WTC11 (cell line): ENCODE measurements at regions not wholly inside any gene's neighbourhood (a gene's known extent, or its start where the extent isn't known, plus 50 kb on each side); places are given as distances from the start of the nearest gene placed in this dataset.

Source experiments
- ATAC-seq: fragments of 200-7000 bp; cut with Tn5 transposase; 2 replicates; pipeline ENCODE4 v1.10.0; 2021; ENCODE audit warnings: mild to moderate bottlenecking, moderate library complexity
- CTCF ChIA-PET: fragments of 300-600 bp; sonication (Branson Sonifier 250); formaldehyde crosslinking; loops from one replicate; lab custom pipeline; 2021; ENCODE audit warnings: antibody characterized with exemption; lab: Charles Lee
- POLR2A ChIA-PET: fragments of 350-600 bp; sonication (Branson Sonifier 250); formaldehyde crosslinking; loops from one replicate; lab custom pipeline; 2021; ENCODE audit warnings: antibody characterized with exemption; lab: Charles Lee
- DNase-seq: peaks from one replicate; pipeline ENCODE4 v3.0.0; 2021; ENCODE audit warnings: low spot score
- H3K27ac Mint-ChIP-seq: 2 replicates; pipeline ENCODE4 v1.8.0; 2021; ENCODE audit warnings: mixed read lengths
- H3K27me3 Mint-ChIP-seq: 2 replicates; pipeline ENCODE4 v1.8.0; 2021; ENCODE audit warnings: low read depth, mild to moderate bottlenecking, moderate library complexity, mixed read lengths
- H3K36me3 Mint-ChIP-seq: 2 replicates; pipeline ENCODE4 v1.8.0; 2021; ENCODE audit warnings: mixed read lengths
- H3K4me1 Mint-ChIP-seq: 2 replicates; pipeline ENCODE4 v1.8.0; 2022; ENCODE audit warnings: mixed read lengths
- H3K4me3 Mint-ChIP-seq: 2 replicates; pipeline ENCODE4 v1.8.0; 2021; ENCODE audit warnings: mild to moderate bottlenecking, moderate library complexity, mixed read lengths
- H3K9me3 Mint-ChIP-seq: 2 replicates; pipeline ENCODE4 v1.8.0; 2021; ENCODE audit warnings: mixed read lengths
- ATF1 ChIP-seq: sonication (generic); formaldehyde crosslinking; IDR thresholded peaks from 2 replicates; pipeline ENCODE4 v1.8.1; 2023; ENCODE audit warnings: mild to moderate bottlenecking, moderate library complexity, missing genetic modification reagents
- ESRRA ChIP-seq: sonication (generic); formaldehyde crosslinking; IDR thresholded peaks from 2 replicates; pipeline ENCODE4 v1.8.1; 2022; ENCODE audit warnings: mild to moderate bottlenecking, missing genetic modification reagents, borderline replicate concordance
- FOXJ3 ChIP-seq: sonication (generic); formaldehyde crosslinking; IDR thresholded peaks from 2 replicates; pipeline ENCODE4 v1.9.0; 2021; ENCODE audit warnings: missing genetic modification reagents, mild to moderate bottlenecking, borderline replicate concordance
- JUN ChIP-seq: sonication (generic); formaldehyde crosslinking; IDR thresholded peaks from 2 replicates; pipeline ENCODE4 v1.8.0; 2023; ENCODE audit warnings: mild to moderate bottlenecking, missing genetic modification reagents
- KAT7 ChIP-seq: sonication (generic); formaldehyde crosslinking; IDR thresholded peaks from 2 replicates; pipeline ENCODE4 v1.8.1; 2023; ENCODE audit warnings: missing genetic modification reagents, mild to moderate bottlenecking, borderline replicate concordance
- NFE2L1 ChIP-seq: sonication (generic); formaldehyde crosslinking; IDR thresholded peaks from 2 replicates; pipeline ENCODE4 v1.8.1; 2023; ENCODE audit warnings: missing genetic modification reagents
- NFYB ChIP-seq: sonication (generic); formaldehyde crosslinking; conservative IDR thresholded peaks from 2 replicates; pipeline ENCODE4 v1.8.0; 2022; ENCODE audit warnings: low read depth, missing genetic modification reagents
- RELA ChIP-seq: sonication (generic); formaldehyde crosslinking; IDR thresholded peaks from 2 replicates; pipeline ENCODE4 v1.8.1; 2022; ENCODE audit warnings: missing genetic modification reagents, mild to moderate bottlenecking, borderline replicate concordance
- TEAD1 ChIP-seq: sonication (generic); formaldehyde crosslinking; IDR thresholded peaks from 2 replicates; pipeline ENCODE4 v1.8.0; 2022; ENCODE audit warnings: mild to moderate bottlenecking, missing genetic modification reagents
- TEAD4 ChIP-seq: sonication (generic); formaldehyde crosslinking; IDR thresholded peaks from 2 replicates; pipeline ENCODE4 v1.8.0; 2022; ENCODE audit warnings: mild to moderate bottlenecking, missing genetic modification reagents
- ZNF317 ChIP-seq: sonication (generic); formaldehyde crosslinking; IDR thresholded peaks from 2 replicates; pipeline ENCODE4 v1.8.1; 2023; ENCODE audit warnings: low read depth, mild to moderate bottlenecking, moderate library complexity, missing genetic modification reagents, borderline replicate concordance
- ZNF671 ChIP-seq: fragments of 250-450 bp; sonication (Bioruptor Pico); IDR thresholded peaks from 2 replicates; pipeline ENCODE4 v1.8.0; 2021; ENCODE audit warnings: mild to moderate bottlenecking
- TF ChIP-seq, protein P1 (sequence below): fragments of 250-450 bp; sonication (Bioruptor Pico); IDR thresholded peaks from 2 replicates; pipeline ENCODE4 v2.1.2; 2022; ENCODE audit warnings: mild to moderate bottlenecking, moderate library complexity
- TF ChIP-seq, protein P2 (sequence below): sonication (generic); formaldehyde crosslinking; IDR thresholded peaks from 2 replicates; pipeline ENCODE4 v1.8.1; 2023; ENCODE audit warnings: mild to moderate bottlenecking, moderate library complexity, missing genetic modification reagents
- TF ChIP-seq, protein P3 (sequence below): fragments of 250-450 bp; sonication (Bioruptor Pico); IDR thresholded peaks from 2 replicates; pipeline ENCODE4 v1.9.0; 2021; ENCODE audit warnings: moderate library complexity, mild to moderate bottlenecking, inconsistent platforms, borderline replicate concordance
- TF ChIP-seq, protein P4 (sequence below): sonication (generic); formaldehyde crosslinking; IDR thresholded peaks from 2 replicates; pipeline ENCODE4 v1.8.0; 2022; ENCODE audit warnings: mild to moderate bottlenecking, missing genetic modification reagents
- TF ChIP-seq, protein P5 (sequence below): fragments of 250-450 bp; sonication (Bioruptor Pico); IDR thresholded peaks from 2 replicates; pipeline ENCODE4 v1.8.0; 2021; ENCODE audit warnings: mild to moderate bottlenecking
- TF ChIP-seq, protein P6 (sequence below): sonication (generic); formaldehyde crosslinking; IDR thresholded peaks from 2 replicates; pipeline ENCODE4 v1.8.0; 2022; ENCODE audit warnings: missing genetic modification reagents
- TF ChIP-seq, protein P7 (sequence below): sonication (generic); formaldehyde crosslinking; IDR thresholded peaks from 2 replicates; pipeline ENCODE4 v1.8.0; 2022; ENCODE audit warnings: mild to moderate bottlenecking, missing genetic modification reagents

DNA sequence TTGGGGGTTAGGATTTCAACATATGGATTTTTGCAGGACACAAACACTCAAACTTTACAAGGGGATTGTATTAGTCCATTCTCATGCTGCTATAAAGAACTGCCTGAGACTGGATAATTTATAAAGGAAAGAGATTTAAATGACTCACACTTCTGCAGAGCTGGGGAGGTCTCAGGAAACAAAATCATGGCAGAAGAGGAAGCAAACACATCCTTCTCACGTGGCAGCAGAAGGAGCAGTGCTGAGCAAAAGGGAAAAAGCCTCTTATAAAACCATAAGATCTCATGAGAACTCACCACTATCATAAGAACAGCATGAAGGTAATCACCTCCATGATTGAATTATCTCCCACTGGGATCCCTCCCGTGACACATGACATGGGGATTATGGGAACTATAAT, 1183.1 kb downstream of the ZPLD1 start (continued):
- TF ChIP-seq FOXJ3 (CRISPR knock-in tag), result no peak

DNA sequence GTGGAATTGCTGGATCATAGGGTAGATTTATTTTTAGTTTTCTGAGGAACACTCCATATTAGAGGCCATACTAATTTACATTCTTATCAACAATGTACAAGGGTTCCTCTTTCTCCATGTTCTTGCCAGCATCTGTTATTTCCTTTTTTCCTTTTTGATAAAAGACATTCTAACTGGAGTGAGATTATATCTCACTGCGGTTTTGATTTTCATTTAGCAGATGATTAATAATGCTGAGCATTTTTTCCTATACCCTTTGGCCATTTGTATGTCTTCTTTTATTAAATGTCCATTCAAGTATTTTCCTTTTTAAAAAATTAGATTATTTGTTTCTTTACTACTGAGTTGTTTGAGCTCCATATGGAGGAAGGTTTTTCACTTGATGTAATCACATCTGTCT, 1189.5 kb downstream of the ZPLD1 start:
- Mint-ChIP-seq H3K9me3 (peaks cover 28% of the 10 kb centered on the region), H3K4me3 (no peak overlapping the region), H3K27me3 (0 out of 2 replicates have a peak, but pooled peaks cover 2% of the 10 kb centered on the region), H3K27ac (no peak overlapping the region), H3K4me1 (peaks cover 8% of the 10 kb centered on the region), H3K36me3 (peaks cover 12% of the 10 kb centered on the region)
- ChIA-PET POLR2A (no interaction called here), CTCF (no interaction called here)
- DNase-seq (no peak), ATAC-seq (no peak)
- TF ChIP-seq ZNF671 (CRISPR knock-in tag) (no peak), TEAD1 (CRISPR knock-in tag) (no peak), ZNF317 (no peak), JUN (CRISPR knock-in tag) (no peak), NFE2L1 (CRISPR knock-in tag) (no peak), ATF1 (no peak), TEAD4 (CRISPR knock-in tag) (no peak), KAT7 (CRISPR knock-in tag) (no peak), RELA (CRISPR knock-in tag) (no peak), ESRRA (no peak), NFYB (CRISPR knock-in tag) (no peak)
- TF ChIP-seq, protein P1, sequence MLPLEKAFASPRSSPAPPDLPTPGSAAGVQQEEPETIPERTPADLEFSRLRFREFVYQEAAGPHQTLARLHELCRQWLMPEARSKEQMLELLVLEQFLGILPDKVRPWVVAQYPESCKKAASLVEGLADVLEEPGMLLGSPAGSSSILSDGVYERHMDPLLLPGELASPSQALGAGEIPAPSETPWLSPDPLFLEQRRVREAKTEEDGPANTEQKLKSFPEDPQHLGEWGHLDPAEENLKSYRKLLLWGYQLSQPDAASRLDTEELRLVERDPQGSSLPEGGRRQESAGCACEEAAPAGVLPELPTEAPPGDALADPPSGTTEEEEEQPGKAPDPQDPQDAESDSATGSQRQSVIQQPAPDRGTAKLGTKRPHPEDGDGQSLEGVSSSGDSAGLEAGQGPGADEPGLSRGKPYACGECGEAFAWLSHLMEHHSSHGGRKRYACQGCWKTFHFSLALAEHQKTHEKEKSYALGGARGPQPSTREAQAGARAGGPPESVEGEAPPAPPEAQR (CRISPR knock-in tag), result no peak
- TF ChIP-seq, protein P2, sequence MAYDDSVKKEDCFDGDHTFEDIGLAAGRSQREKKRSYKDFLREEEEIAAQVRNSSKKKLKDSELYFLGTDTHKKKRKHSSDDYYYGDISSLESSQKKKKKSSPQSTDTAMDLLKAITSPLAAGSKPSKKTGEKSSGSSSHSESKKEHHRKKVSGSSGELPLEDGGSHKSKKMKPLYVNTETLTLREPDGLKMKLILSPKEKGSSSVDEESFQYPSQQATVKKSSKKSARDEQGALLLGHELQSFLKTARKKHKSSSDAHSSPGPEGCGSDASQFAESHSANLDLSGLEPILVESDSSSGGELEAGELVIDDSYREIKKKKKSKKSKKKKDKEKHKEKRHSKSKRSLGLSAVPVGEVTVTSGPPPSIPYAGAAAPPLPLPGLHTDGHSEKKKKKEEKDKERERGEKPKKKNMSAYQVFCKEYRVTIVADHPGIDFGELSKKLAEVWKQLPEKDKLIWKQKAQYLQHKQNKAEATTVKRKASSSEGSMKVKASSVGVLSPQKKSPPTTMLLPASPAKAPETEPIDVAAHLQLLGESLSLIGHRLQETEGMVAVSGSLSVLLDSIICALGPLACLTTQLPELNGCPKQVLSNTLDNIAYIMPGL (CRISPR knock-in tag), result no peak
- TF ChIP-seq, protein P3, sequence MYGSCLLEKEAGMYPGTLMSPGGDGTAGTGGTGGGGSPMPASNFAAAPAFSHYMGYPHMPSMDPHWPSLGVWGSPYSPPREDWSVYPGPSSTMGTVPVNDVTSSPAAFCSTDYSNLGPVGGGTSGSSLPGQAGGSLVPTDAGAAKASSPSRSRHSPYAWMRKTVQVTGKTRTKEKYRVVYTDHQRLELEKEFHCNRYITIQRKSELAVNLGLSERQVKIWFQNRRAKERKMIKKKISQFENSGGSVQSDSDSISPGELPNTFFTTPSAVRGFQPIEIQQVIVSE (CRISPR knock-in tag), result no peak
- TF ChIP-seq, protein P4, sequence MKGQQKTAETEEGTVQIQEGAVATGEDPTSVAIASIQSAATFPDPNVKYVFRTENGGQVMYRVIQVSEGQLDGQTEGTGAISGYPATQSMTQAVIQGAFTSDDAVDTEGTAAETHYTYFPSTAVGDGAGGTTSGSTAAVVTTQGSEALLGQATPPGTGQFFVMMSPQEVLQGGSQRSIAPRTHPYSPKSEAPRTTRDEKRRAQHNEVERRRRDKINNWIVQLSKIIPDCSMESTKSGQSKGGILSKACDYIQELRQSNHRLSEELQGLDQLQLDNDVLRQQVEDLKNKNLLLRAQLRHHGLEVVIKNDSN, result no peak
- TF ChIP-seq, protein P5, sequence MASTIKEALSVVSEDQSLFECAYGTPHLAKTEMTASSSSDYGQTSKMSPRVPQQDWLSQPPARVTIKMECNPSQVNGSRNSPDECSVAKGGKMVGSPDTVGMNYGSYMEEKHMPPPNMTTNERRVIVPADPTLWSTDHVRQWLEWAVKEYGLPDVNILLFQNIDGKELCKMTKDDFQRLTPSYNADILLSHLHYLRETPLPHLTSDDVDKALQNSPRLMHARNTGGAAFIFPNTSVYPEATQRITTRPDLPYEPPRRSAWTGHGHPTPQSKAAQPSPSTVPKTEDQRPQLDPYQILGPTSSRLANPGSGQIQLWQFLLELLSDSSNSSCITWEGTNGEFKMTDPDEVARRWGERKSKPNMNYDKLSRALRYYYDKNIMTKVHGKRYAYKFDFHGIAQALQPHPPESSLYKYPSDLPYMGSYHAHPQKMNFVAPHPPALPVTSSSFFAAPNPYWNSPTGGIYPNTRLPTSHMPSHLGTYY (CRISPR knock-in tag), result no peak
- TF ChIP-seq, protein P6, sequence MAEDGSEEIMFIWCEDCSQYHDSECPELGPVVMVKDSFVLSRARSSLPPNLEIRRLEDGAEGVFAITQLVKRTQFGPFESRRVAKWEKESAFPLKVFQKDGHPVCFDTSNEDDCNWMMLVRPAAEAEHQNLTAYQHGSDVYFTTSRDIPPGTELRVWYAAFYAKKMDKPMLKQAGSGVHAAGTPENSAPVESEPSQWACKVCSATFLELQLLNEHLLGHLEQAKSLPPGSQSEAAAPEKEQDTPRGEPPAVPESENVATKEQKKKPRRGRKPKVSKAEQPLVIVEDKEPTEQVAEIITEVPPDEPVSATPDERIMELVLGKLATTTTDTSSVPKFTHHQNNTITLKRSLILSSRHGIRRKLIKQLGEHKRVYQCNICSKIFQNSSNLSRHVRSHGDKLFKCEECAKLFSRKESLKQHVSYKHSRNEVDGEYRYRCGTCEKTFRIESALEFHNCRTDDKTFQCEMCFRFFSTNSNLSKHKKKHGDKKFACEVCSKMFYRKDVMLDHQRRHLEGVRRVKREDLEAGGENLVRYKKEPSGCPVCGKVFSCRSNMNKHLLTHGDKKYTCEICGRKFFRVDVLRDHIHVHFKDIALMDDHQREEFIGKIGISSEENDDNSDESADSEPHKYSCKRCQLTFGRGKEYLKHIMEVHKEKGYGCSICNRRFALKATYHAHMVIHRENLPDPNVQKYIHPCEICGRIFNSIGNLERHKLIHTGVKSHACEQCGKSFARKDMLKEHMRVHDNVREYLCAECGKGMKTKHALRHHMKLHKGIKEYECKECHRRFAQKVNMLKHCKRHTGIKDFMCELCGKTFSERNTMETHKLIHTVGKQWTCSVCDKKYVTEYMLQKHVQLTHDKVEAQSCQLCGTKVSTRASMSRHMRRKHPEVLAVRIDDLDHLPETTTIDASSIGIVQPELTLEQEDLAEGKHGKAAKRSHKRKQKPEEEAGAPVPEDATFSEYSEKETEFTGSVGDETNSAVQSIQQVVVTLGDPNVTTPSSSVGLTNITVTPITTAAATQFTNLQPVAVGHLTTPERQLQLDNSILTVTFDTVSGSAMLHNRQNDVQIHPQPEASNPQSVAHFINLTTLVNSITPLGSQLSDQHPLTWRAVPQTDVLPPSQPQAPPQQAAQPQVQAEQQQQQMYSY (CRISPR knock-in tag), result no peak
- TF ChIP-seq, protein P7, sequence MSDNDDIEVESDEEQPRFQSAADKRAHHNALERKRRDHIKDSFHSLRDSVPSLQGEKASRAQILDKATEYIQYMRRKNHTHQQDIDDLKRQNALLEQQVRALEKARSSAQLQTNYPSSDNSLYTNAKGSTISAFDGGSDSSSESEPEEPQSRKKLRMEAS (CRISPR knock-in tag), result no peak
